Small intestine (tissue), 7 donors: ENCODE measurements at regions not wholly inside any gene's neighbourhood (a gene's known extent, or its start where the extent isn't known, plus 50 kb on each side); places are given as distances from the start of the nearest gene placed in this dataset.

Experiments
- DNase-seq, 2 donors: peaks; one replicate each; pipeline versions ENCODE4 v3.0.0 to v3.0.0-alpha.2; 2013
- FAIRE-seq: peaks from 2 replicates; lab custom pipeline; 2012; peaks lifted over from hg19 to GRCh38; lab: Jason Lieb, UNC
- H3K27ac ChIP-seq, 3 donors: one replicate each; pipeline ENCODE4 v1.5.1; 2013; ENCODE audit warnings: low read length in 2 of 3, mild to moderate bottlenecking in 2 of 3, control low read depth in 1 of 3, inconsistent platforms in 1 of 3, low read depth in 1 of 3, moderate library complexity in 1 of 3
- H3K27me3 ChIP-seq, 3 donors: one replicate each; pipeline ENCODE4 v1.6.1; 2013; ENCODE audit warnings: low read length in 3 of 3, inconsistent platforms in 1 of 3; ENCODE audit not compliant: control insufficient read depth in 3 of 3, insufficient read depth in 3 of 3
- H3K36me3 ChIP-seq, 3 donors: one replicate each; pipeline ENCODE4 v1.6.1; 2013; ENCODE audit warnings: low read length in 3 of 3, inconsistent platforms in 1 of 3, low read depth in 1 of 3, mild to moderate bottlenecking in 1 of 3, moderate library complexity in 1 of 3; ENCODE audit not compliant: control insufficient read depth in 3 of 3, insufficient read depth in 2 of 3
- H3K4me1 ChIP-seq, 3 donors: one replicate each; pipeline ENCODE4 v1.6.1; 2013; ENCODE audit warnings: low read length in 2 of 3, inconsistent platforms in 1 of 3, low read depth in 1 of 3, mild to moderate bottlenecking in 1 of 3, moderate library complexity in 1 of 3; ENCODE audit not compliant: control insufficient read depth in 3 of 3, insufficient read depth in 2 of 3
- H3K4me3 ChIP-seq, 3 donors: one replicate each; pipeline ENCODE4 v1.5.1; 2013; ENCODE audit warnings: low read length in 3 of 3, control low read depth in 1 of 3, inconsistent platforms in 1 of 3, low read depth in 1 of 3, mild to moderate bottlenecking in 1 of 3, moderate library complexity in 1 of 3
- H3K9me3 ChIP-seq, 2 donors: one replicate each; pipeline ENCODE4 v1.6.1; 2013; ENCODE audit warnings: low read depth in 1 of 2, low read length in 1 of 2; ENCODE audit not compliant: control insufficient read depth in 2 of 2, insufficient read depth in 1 of 2
- WGBS, 3 donors: extraction: QIAGEN DNeasy Blood & Tissue Kit; methylation state at CpG; one replicate each; pipeline ENCODE4 v1.1.7; 2013; 5-methylcytosine and 5-hydroxymethylcytosine counted together
- donor health status: healthy with polysubstance abuse.
- donor health status: control.
- donor health status: control.
- donor health status: Bipolar disorder and iron deficiency.
- donor health status: healthy.

DNA sequence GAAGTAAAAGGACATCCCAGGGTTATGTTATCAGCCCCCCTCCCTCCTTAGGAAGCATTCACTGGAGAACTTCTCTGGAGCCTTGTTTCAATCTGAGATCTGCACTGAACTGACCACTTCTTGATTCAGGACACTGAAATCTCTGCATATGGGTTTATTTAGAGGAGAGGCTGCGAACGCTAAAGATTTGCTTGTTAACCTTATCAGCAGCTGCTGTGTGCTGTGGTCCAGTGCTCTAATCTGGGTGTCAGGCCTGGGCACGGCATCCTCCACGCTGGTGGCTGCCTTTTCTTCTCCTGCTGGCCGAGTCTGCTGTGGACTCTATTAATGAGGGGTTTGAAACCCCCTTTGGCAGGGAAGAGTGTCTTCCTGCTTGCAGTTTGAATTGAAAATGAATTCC is 1094.7 kb upstream of the TENM3 start:
- Histone ChIP-seq H3K36me3 (no peaks in the 10 kb centered on the region), H3K4me1 (no peaks in the 10 kb centered on the region), H3K27ac (no peak overlapping the region), H3K27me3 (no peaks in the 10 kb centered on the region), H3K9me3 (no peaks in the 10 kb centered on the region), H3K4me3 (no peak overlapping the region)
- FAIRE-seq, result no peak
- no peak for DNase-seq
- WGBS, 3 donors, result 45 to 65% (median 57%) methylated on average over 5 of the region's 5 CpGs

DNA sequence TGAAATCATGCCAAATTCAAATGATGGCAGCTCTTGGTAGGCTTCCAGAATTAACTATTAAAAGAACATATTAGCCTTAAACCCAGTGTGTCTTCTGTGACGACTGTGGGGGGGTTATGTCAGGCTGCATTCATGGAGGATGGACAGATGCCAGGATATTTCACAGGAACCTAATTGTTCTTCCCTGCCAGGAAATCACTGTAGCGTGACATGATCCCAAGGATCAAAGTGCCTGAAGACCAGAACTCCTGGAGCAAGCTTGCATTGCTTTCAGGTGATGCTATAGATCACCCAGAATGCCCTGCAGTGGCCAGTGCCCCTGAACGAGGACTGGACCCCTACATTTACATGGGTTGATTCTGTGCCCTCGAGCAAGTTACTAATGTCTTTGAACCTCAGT is 1093.0 kb upstream of the TENM3 start:
- FAIRE-seq, result no peak
- H3K27me3 ChIP-seq, result no peaks in the 10 kb centered on the region
- H3K36me3 ChIP-seq, result no peaks in the 10 kb centered on the region
- DNase-seq, result no peak
- no peaks in the 10 kb centered on the region for H3K4me1 ChIP-seq
- WGBS, 3 donors, result 18 to 54% (median 41%) methylated on average over 4 of the region's 4 CpGs
- no peak overlapping the region for H3K27ac ChIP-seq
- H3K4me3 ChIP-seq, result no peak overlapping the region
- H3K9me3 ChIP-seq, result no peaks in the 10 kb centered on the region

DNA sequence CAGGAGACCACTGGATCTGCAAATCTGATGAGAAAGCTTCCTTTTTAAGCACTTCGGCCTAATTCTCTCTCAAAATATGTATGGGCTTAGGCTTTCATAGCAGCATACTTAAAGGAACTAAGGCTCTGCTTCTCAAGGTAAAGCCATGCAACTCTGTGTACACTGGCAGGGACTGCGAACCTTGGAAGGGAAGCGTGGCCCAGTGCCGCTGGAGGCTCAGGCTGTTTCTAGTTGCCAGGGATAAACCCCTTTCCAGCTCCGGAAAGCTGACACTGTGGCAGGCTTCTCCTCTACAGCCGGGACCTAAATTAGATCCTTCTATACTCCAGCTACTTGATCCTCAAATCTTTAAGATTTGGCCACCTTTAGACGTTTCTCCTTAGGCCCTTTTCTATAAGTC is 1091.3 kb upstream of the TENM3 start:
- DNase-seq (no peak), FAIRE-seq (no peak)
- no peak overlapping the region for H3K4me3 ChIP-seq
- no peaks in the 10 kb centered on the region for H3K27me3 ChIP-seq
- 80 to 86% (median 82%) methylated on average over 7 of the region's 7 CpGs for WGBS, 3 donors
- H3K36me3 ChIP-seq, result no peaks in the 10 kb centered on the region
- H3K4me1 ChIP-seq, result no peaks in the 10 kb centered on the region
- H3K9me3 ChIP-seq, result no peaks in the 10 kb centered on the region
- no peak overlapping the region for H3K27ac ChIP-seq

DNA sequence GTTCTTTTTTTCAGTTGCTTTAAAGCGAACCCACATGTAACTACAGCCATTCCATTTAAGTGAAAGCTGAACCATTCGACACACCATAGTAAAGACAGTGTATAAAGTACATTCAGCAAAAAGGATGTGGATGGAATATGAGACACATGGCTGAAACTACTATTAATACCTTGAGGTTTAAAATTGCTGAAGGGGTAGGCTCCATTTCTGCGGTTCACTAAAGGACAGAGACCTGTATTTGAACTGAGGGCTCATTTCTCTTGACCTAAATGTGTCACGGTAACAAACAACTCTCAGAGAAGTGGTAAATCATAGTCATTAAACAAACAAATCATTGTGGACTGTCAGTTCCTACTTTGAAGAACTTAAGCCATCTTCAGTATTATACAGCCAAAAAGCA is 1085.6 kb upstream of the TENM3 start:
- 59 to 67% (median 61%) methylated on average over 4 of the region's 4 CpGs for WGBS, 3 donors
- DNase-seq, result no peak
- H3K36me3 ChIP-seq, result no peaks in the 10 kb centered on the region
- H3K27ac ChIP-seq, result no peak overlapping the region
- H3K4me1 ChIP-seq, result no peaks in the 10 kb centered on the region
- H3K27me3 ChIP-seq, result no peaks in the 10 kb centered on the region
- H3K9me3 ChIP-seq, result no peaks in the 10 kb centered on the region
- no peak overlapping the region for H3K4me3 ChIP-seq
- FAIRE-seq, result no peak

DNA sequence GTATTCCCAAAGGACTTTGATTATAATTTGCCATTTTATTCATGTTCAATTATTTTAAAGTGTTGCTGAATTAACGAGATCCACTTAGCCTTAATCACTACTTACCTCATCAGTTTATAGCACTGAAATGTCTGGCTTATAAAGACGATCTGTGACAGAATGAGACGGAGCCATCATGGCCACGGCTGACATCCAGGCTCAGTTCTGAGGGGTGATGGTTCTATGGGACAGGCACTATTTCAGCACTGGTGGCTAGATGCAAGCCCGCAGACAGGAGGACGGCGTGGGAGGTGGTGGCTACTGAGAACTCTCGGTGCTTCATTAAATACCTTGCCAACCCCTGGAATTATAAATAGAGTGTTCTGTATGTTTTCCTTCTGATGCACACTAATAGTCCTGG is 1084.2 kb upstream of the TENM3 start:
- Histone ChIP-seq H3K4me1 (no peaks in the 10 kb centered on the region), H3K36me3 (no peaks in the 10 kb centered on the region), H3K4me3 (no peak overlapping the region), H3K9me3 (no peaks in the 10 kb centered on the region), H3K27ac (no peak overlapping the region), H3K27me3 (no peaks in the 10 kb centered on the region)
- DNase-seq (no peak), FAIRE-seq (no peak)
- 82 to 87% (median 87%) methylated on average over 8 of the region's 8 CpGs for WGBS, 3 donors

DNA sequence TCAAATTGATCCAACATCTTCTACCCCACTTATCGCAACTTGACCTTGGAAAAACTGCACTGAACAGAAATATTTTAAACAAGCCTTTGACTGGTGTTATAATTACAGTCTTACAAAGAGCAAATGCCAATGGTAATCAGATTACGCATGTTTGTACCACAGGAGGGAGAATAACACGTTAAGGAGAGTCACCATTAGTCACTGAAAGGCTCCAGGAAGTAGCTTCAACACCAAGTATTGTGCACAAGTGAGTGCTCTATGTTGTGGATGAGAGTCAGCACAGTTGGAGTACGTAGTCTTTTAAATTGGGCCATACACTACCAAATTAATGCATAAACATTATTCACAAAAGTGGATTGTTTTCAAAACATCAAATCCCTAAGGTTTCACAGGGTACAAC is 1081.5 kb upstream of the TENM3 start:
- Histone ChIP-seq H3K9me3 (no peaks in the 10 kb centered on the region), H3K27ac (no peak overlapping the region), H3K36me3 (no peaks in the 10 kb centered on the region), H3K4me3 (no peak overlapping the region), H3K4me1 (no peaks in the 10 kb centered on the region), H3K27me3 (no peaks in the 10 kb centered on the region)
- DNase-seq (no peak), FAIRE-seq (no peak)
- 48 to 51% (median 49%) methylated on average over 4 of the region's 4 CpGs for WGBS, 3 donors

DNA sequence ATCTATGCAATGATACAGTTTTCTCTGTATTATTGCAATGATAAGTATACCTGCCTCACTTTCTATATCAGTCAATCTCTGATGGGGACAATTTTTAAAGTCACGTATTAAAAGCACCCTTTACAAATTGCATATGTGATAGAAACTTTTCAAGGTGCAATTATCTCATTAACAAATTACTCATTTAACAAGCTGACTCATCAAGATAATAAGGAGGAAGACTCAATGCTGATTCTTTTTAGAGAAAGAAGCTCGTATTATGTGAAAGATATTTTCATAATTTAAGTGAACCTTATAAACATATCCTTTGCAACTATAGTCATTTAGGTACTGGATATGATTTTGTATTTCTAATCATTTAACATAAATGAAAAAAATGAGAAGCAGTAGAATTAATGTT is 1080.9 kb upstream of the TENM3 start:
- Histone ChIP-seq H3K36me3 (no peaks in the 10 kb centered on the region), H3K27ac (no peak overlapping the region), H3K27me3 (no peaks in the 10 kb centered on the region), H3K4me1 (no peaks in the 10 kb centered on the region), H3K9me3 (no peaks in the 10 kb centered on the region), H3K4me3 (no peak overlapping the region)
- WGBS, 3 donors, result 60 to 76% (median 63%) methylated on average over 2 of the region's 2 CpGs
- FAIRE-seq (no peak), DNase-seq (no peak)

DNA sequence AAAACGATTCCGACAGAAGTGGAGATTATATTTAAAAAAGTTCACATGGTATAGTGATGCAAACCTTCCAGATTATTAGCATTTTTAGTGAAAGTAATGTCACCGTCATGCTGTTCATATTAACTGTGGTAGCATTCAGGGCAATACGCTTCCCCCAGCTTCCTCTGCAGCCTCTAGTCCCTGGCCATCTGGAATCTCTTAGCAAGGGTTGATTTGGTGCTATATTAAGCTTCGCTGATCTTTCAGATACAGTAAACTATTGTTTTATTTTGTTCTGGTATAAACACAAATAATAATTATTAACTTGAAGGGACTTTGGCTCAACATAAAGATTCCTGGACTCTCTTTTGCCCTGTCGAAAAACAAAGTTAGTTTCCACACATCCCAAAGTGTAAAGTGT is 1080.5 kb upstream of the TENM3 start:
- no peaks in the 10 kb centered on the region for H3K27me3 ChIP-seq
- H3K27ac ChIP-seq, result no peak overlapping the region
- H3K4me1 ChIP-seq, result no peaks in the 10 kb centered on the region
- no peaks in the 10 kb centered on the region for H3K36me3 ChIP-seq
- no peak for FAIRE-seq
- H3K4me3 ChIP-seq, result no peak overlapping the region
- no peak for DNase-seq
- no peaks in the 10 kb centered on the region for H3K9me3 ChIP-seq
- WGBS, 3 donors, result 64 to 74% (median 69%) methylated on average over 6 of the region's 6 CpGs

DNA sequence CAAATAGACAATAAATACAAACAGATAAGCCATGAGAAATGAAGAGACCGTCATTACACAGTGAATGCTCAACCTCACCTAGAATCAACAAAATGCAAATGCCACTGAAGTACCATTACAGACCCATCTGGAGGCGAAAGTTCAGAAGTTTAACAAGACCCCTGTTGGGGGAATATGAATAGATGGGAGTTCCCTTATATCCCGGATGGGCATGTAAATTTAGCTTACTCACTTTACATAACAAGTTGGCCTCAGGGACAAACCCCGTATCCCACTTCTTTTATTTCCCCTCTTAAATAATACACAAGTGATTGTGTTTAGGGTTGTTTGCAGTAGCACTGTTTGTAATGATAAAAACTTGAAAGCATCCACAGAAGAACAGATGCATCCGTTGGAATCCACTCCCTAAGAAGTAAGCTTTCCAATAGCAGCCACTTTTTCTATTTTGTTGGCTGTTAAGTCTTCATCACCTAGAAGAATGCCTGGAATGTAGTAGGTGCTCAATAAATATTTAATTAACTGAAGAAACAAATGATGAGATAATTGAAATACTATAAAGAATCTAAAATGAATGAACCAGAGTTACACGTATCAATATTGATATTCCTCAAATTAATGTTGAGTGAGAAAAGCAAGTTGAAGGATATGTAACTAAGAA is 1076.3 kb upstream of the TENM3 start:
- Histone ChIP-seq H3K4me1 (no peaks in the 10 kb centered on the region), H3K27ac (no peak overlapping the region), H3K4me3 (no peak overlapping the region), H3K9me3 (no peaks in the 10 kb centered on the region), H3K27me3 (no peaks in the 10 kb centered on the region), H3K36me3 (no peaks in the 10 kb centered on the region)
- no peak for DNase-seq
- FAIRE-seq, result no peak
- 57 to 62% (median 58%) methylated on average over 6 of the region's 6 CpGs for WGBS, 3 donors
